CD4-positive, alpha-beta memory T cell (primary cell): ENCODE measurements at regions not wholly inside any gene's neighbourhood (a gene's known extent, or its start where the extent isn't known, plus 50 kb on each side); places are given as distances from the start of the nearest gene placed in this dataset.

Source experiments
- CTCF ChIA-PET: fragments of 350-600 bp; sonication (Branson Sonifier 250); formaldehyde crosslinking; loops from one replicate; lab custom pipeline; 2021; ENCODE audit warnings: inconsistent platforms; ENCODE audit not compliant: partially characterized antibody; lab: Charles Lee
- POLR2A ChIA-PET: fragments of 350-600 bp; sonication (Branson Sonifier 250); formaldehyde crosslinking; loops from one replicate; lab custom pipeline; 2021; ENCODE audit not compliant: partially characterized antibody; lab: Charles Lee
- DNase-seq, 5 donors: peaks; one replicate each; pipeline versions ENCODE4 v3.0.0 to v3.0.0-alpha.2; 2020 to 2022; ENCODE audit warnings: mixed read lengths in 1 of 5
- H3K27ac ChIP-seq: one replicate; pipeline ENCODE4 v1.7.0; 2013; ENCODE audit warnings: low read depth, low read length
- H3K27me3 ChIP-seq: 2 replicates; pipeline ENCODE4 v1.7.0; 2013; ENCODE audit warnings: mild to moderate bottlenecking, low read length, moderate library complexity; ENCODE audit not compliant: insufficient read depth
- H3K36me3 ChIP-seq: 2 replicates; pipeline ENCODE4 v1.7.0; 2013; ENCODE audit warnings: mild to moderate bottlenecking, low read length, moderate library complexity; ENCODE audit not compliant: insufficient read depth
- H3K4me1 ChIP-seq: 2 replicates; pipeline ENCODE4 v1.7.0; 2013; ENCODE audit warnings: mild to moderate bottlenecking, low read length, moderate library complexity; ENCODE audit not compliant: insufficient read depth
- H3K4me3 ChIP-seq, 2 donors: one replicate each; pipeline ENCODE4 v1.7.0; 2013; ENCODE audit warnings: low read length in 2 of 2, mild to moderate bottlenecking in 1 of 2
- H3K9me3 ChIP-seq, 2 donors: one replicate each; pipeline ENCODE4 v1.7.0; 2013; ENCODE audit warnings: low read length in 2 of 2, control low read depth in 1 of 2; ENCODE audit not compliant: control insufficient read depth in 1 of 2
- H3K27ac Mint-ChIP-seq, 7 donors: one replicate each; pipeline ENCODE4 v1.8.0; 2020 to 2021; ENCODE audit warnings: mixed read lengths in 7 of 7, mild to moderate bottlenecking in 6 of 7, inconsistent platforms in 3 of 7, moderate library complexity in 3 of 7
- H3K27me3 Mint-ChIP-seq, 2 donors: one replicate each; pipeline ENCODE4 v1.8.0; 2020 to 2021; ENCODE audit warnings: mixed read lengths in 2 of 2
- H3K36me3 Mint-ChIP-seq, 2 donors: one replicate each; pipeline ENCODE4 v1.8.0; 2020 to 2021; ENCODE audit warnings: mixed read lengths in 2 of 2, inconsistent platforms in 1 of 2, mild to moderate bottlenecking in 1 of 2
- H3K4me1 Mint-ChIP-seq, 4 donors: one replicate each; pipeline ENCODE4 v1.8.0; 2020 to 2021; ENCODE audit warnings: mixed read lengths in 4 of 4, mild to moderate bottlenecking in 1 of 4
- H3K4me3 Mint-ChIP-seq, 8 donors: one replicate each; pipeline ENCODE4 v1.8.0; 2020 to 2021; ENCODE audit warnings: mixed read lengths in 8 of 8, mild to moderate bottlenecking in 7 of 8, moderate library complexity in 6 of 8, inconsistent platforms in 3 of 8
- H3K9me3 Mint-ChIP-seq, 8 donors: one replicate each; pipeline ENCODE4 v1.8.0; 2020 to 2021; ENCODE audit warnings: mixed read lengths in 8 of 8, mild to moderate bottlenecking in 5 of 8, inconsistent platforms in 3 of 8, moderate library complexity in 1 of 8
- intact Hi-C: fragments of 100-400 bp; cut with micrococcal nuclease; formaldehyde crosslinking; loops from one replicate; pipeline ENCODE4 v1.15.1; 2023

- no peaks in the 10 kb centered on the region for H3K36me3 ChIP-seq
- no peak overlapping the region for H3K4me3 ChIP-seq
- Mint-ChIP-seq H3K27ac (peak overlapping the region in 1 of 7 donors; percentile 17), H3K36me3 (no peaks in the 10 kb centered on the region), H3K9me3 (no peaks in the 10 kb centered on the region), H3K27me3 (peaks cover 0 to 1% of the 10 kb centered on the region in 2 donors), H3K4me1 (peaks cover 2 to 13% (median 7%) of the 10 kb centered on the region in 4 donors), H3K4me3 (no peak overlapping the region)
- intact Hi-C loops, result no loop called here
- H3K9me3 ChIP-seq, result no peaks in the 10 kb centered on the region
- ChIA-PET POLR2A (no interaction called here), CTCF (no interaction called here)
- no peaks in the 10 kb centered on the region for H3K27me3 ChIP-seq
- H3K27ac ChIP-seq, result no peak overlapping the region
- H3K4me1 ChIP-seq, result peaks cover 3% of the 10 kb centered on the region
- no peak for DNase-seq
Observed at GRCh38 chr1:232463225-232463624, 166.7 kb downstream of the SIPA1L2 start.

DNA sequence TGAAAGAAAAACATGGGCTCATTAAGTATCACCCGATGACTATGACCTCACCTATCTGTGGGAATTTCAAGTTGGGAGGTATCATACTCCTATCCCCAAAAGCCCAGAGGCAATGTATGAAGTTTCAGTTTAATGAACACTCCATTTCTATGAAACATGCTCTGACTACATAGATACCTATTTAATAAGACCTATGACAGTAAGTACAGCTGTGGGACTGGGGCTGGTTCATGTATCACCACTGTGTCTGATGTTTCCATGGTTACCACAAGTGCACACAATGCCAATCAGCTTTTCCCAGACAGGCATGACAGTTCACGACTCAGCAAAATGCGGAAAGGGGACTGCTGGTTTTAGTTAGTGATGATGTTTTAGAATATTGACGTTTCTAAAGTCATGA is 167.7 kb downstream of the SIPA1L2 start:
- Histone ChIP-seq H3K9me3 (no peaks in the 10 kb centered on the region), H3K36me3 (no peaks in the 10 kb centered on the region), H3K27ac (no peak overlapping the region), H3K4me3 (no peak overlapping the region), H3K27me3 (no peaks in the 10 kb centered on the region), H3K4me1 (peaks cover 13% of the 10 kb centered on the region)
- H3K4me3 Mint-ChIP-seq, result no peak overlapping the region
- H3K36me3 Mint-ChIP-seq, result no peaks in the 10 kb centered on the region
- H3K27ac Mint-ChIP-seq, result no peak overlapping the region
- CTCF ChIA-PET, result no interaction called here
- H3K27me3 Mint-ChIP-seq, result peaks cover 0 to 1% of the 10 kb centered on the region in 2 donors
- POLR2A ChIA-PET, result no interaction called here
- intact Hi-C loops, result no loop called here
- peaks cover 8 to 16% (median 11%) of the 10 kb centered on the region in 4 donors for H3K4me1 Mint-ChIP-seq
- no peaks in the 10 kb centered on the region for H3K9me3 Mint-ChIP-seq
- no peak for DNase-seq

DNA sequence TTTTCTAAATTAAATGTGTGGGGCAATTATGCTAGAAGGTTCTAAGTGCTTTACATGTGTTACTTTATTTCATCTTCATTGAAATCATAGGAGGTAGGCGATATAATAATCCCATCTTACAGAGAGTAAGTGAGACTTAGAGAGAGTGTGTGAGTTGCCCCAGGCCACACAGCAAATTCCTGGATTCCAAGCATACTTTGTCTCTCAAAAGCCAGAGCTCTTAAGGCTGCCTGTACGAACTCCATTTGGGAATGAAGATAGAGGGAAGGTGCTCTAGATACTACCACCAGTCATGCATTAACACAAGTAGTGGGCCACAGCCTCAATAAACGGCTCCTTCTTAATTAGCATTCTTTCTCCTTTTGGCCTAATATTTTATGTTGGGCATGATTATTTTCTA is 170.1 kb downstream of the SIPA1L2 start:
- DNase-seq, result no peak
- H3K9me3 Mint-ChIP-seq, result peaks cover 0 to 2% (median 0%) of the 10 kb centered on the region in 8 donors
- H3K4me1 Mint-ChIP-seq, result peaks cover 8 to 16% (median 11%) of the 10 kb centered on the region in 4 donors
- no peak overlapping the region for H3K4me3 Mint-ChIP-seq
- H3K27me3 Mint-ChIP-seq, result peaks cover 0 to 1% of the 10 kb centered on the region in 2 donors
- CTCF ChIA-PET, result interaction anchor here (1.0 to 1.6 kb wide), 2 partner anchors 15 to 168 kb away, joined by 3 to 4 read pairs; no protein-coding TSS in a partner anchor
- H3K36me3 ChIP-seq, result no peaks in the 10 kb centered on the region
- no peaks in the 10 kb centered on the region for H3K9me3 ChIP-seq
- no peaks in the 10 kb centered on the region for H3K36me3 Mint-ChIP-seq
- no peak overlapping the region for H3K27ac Mint-ChIP-seq
- H3K4me1 ChIP-seq, result peaks cover 14% of the 10 kb centered on the region
- intact Hi-C loops, result no loop called here
- H3K27ac ChIP-seq, result no peak overlapping the region
- H3K4me3 ChIP-seq, result no peak overlapping the region
- no peaks in the 10 kb centered on the region for H3K27me3 ChIP-seq
- POLR2A ChIA-PET, result no interaction called here

DNA sequence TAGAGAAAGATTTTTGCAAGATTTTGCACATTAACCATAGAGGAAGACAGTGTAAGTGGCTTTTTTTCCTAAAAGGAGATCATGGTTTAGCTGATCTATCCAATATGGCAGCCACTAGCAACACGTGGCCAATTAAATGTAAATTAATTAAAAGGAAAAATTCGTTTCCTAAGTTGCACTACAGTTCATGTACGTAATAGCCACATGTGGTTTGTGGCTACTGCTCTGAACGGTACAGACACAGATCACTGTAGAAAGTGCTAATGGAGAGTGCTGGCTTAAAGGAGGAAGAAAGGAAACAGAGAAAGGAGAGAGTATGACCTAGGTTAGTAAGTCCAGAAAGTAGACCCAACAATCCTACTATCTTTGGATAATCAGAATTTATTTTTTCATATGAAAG is 170.8 kb downstream of the SIPA1L2 start:
- Mint-ChIP-seq H3K4me3 (no peak overlapping the region), H3K27ac (peak overlapping the region in 1 of 7 donors; percentile 46), H3K27me3 (peaks cover 0 to 1% of the 10 kb centered on the region in 2 donors), H3K36me3 (no peaks in the 10 kb centered on the region), H3K9me3 (peaks cover 0 to 2% (median 0%) of the 10 kb centered on the region in 8 donors), H3K4me1 (peaks cover 8 to 16% (median 11%) of the 10 kb centered on the region in 4 donors)
- CTCF ChIA-PET, result interaction anchor here (1.0 kb wide), 1 partner anchor 14 kb away, joined by 3 read pairs; no protein-coding TSS in a partner anchor
- Histone ChIP-seq H3K27ac (no peak overlapping the region), H3K36me3 (no peaks in the 10 kb centered on the region), H3K27me3 (no peaks in the 10 kb centered on the region), H3K4me1 (peaks cover 14% of the 10 kb centered on the region), H3K9me3 (no peaks in the 10 kb centered on the region), H3K4me3 (no peak overlapping the region)
- no peak for DNase-seq
- intact Hi-C loops, result no loop called here
- POLR2A ChIA-PET, result no interaction called here

DNA sequence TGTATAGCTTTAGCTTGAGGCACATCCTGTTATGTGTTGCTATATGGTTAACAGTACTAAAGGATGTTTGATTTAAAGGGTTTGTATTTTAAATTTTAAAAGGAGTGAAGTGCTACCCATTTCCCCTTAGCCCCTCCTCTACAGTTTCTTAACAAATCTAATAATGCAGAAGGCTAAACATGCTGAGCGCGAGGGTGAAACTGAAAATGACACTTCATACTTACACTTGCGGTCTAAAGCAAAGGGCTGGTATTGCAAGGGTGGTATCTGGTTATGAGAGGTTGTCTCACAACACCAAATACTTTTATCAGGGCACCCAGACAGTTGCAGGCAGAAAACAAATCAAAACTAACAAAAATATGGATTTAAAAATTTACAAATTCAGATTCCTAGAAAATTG is 172.3 kb downstream of the SIPA1L2 start:
- CTCF ChIA-PET, result interaction anchor here (1.5 kb wide), 1 partner anchor 170 kb away, joined by 5 read pairs; no protein-coding TSS in a partner anchor
- H3K27ac ChIP-seq, result no peak overlapping the region
- H3K4me3 ChIP-seq, result no peak overlapping the region
- H3K27me3 Mint-ChIP-seq, result peaks cover 0 to 1% of the 10 kb centered on the region in 2 donors
- H3K27me3 ChIP-seq, result no peaks in the 10 kb centered on the region
- H3K4me1 ChIP-seq, result peaks cover 14% of the 10 kb centered on the region
- peaks cover 0 to 2% (median 0%) of the 10 kb centered on the region in 8 donors for H3K9me3 Mint-ChIP-seq
- no peaks in the 10 kb centered on the region for H3K36me3 Mint-ChIP-seq
- no peaks in the 10 kb centered on the region for H3K36me3 ChIP-seq
- DNase-seq, result peak in 3 of 5 donors; percentile 12 to 23 (median 15)
- intact Hi-C loops, result no loop called here
- H3K9me3 ChIP-seq, result no peaks in the 10 kb centered on the region
- POLR2A ChIA-PET, result no interaction called here
- peaks cover 8 to 16% (median 11%) of the 10 kb centered on the region in 4 donors for H3K4me1 Mint-ChIP-seq
- peak overlapping the region in 5 of 8 donors; percentile 15 to 57 (median 49) for H3K4me3 Mint-ChIP-seq
- H3K27ac Mint-ChIP-seq, result peak overlapping the region in 3 of 7 donors; percentile 7 to 25 (median 10)

- H3K4me3 ChIP-seq, result no peak overlapping the region
- ChIA-PET CTCF (no interaction called here), POLR2A (no interaction called here)
- no peaks in the 10 kb centered on the region for H3K9me3 ChIP-seq
- H3K4me1 ChIP-seq, result peaks cover 14% of the 10 kb centered on the region
- no peak overlapping the region for H3K27ac ChIP-seq
- Mint-ChIP-seq H3K27ac (peak overlapping the region in 1 of 7 donors; percentile 31), H3K27me3 (peaks cover 0 to 1% of the 10 kb centered on the region in 2 donors), H3K9me3 (peaks cover 0 to 2% (median 0%) of the 10 kb centered on the region in 8 donors), H3K4me1 (peaks cover 8 to 16% (median 13%) of the 10 kb centered on the region in 4 donors), H3K4me3 (no peak overlapping the region), H3K36me3 (no peaks in the 10 kb centered on the region)
- H3K27me3 ChIP-seq, result no peaks in the 10 kb centered on the region
- no peak for DNase-seq
- intact Hi-C loops, result no loop called here
- H3K36me3 ChIP-seq, result no peaks in the 10 kb centered on the region
Observed at GRCh38 chr1:232456714-232457113, 173.2 kb downstream of the SIPA1L2 start.

GRCh38 chr1:232454227-232454886 is 175.6 kb downstream of the SIPA1L2 start:
- Mint-ChIP-seq H3K36me3 (no peaks in the 10 kb centered on the region), H3K4me3 (no peak overlapping the region), H3K27me3 (no peaks in the 10 kb centered on the region), H3K27ac (no peak overlapping the region), H3K9me3 (peaks cover 0 to 2% (median 0%) of the 10 kb centered on the region in 8 donors), H3K4me1 (peaks cover 6 to 16% (median 13%) of the 10 kb centered on the region in 4 donors)
- CTCF ChIA-PET, result no interaction called here
- Histone ChIP-seq H3K4me3 (no peak overlapping the region), H3K4me1 (peaks cover 14% of the 10 kb centered on the region), H3K36me3 (no peaks in the 10 kb centered on the region), H3K9me3 (no peaks in the 10 kb centered on the region), H3K27ac (no peak overlapping the region), H3K27me3 (no peaks in the 10 kb centered on the region)
- intact Hi-C loops, result no loop called here
- POLR2A ChIA-PET, result no interaction called here
- no peak for DNase-seq
